Karpas-422 (cell line): ENCODE measurements at regions not wholly inside any gene's neighbourhood (a gene's known extent, or its start where the extent isn't known, plus 50 kb on each side); places are given as distances from the start of the nearest gene placed in this dataset.

Experiments used
- DNase-seq: peaks from one replicate; pipeline ENCODE4 v3.0.0-alpha.2; 2015
- H2AFZ ChIP-seq: fragments of 200-600 bp; sonication (generic); 2 replicates; pipeline ENCODE4 v1.6.1; 2014; ENCODE audit warnings: antibody characterized with exemption, low read length, mixed read lengths
- H3K27ac ChIP-seq: fragments of 200-600 bp; sonication (generic); 2 replicates; pipeline ENCODE4 v1.5.1; 2014; ENCODE audit warnings: mild to moderate bottlenecking, low read length, moderate library complexity
- H3K27me3 ChIP-seq: fragments of 200-600 bp; sonication (generic); 2 replicates; pipeline ENCODE4 v1.6.1; 2014; ENCODE audit warnings: low read length, mixed read lengths
- H3K36me3 ChIP-seq: fragments of 200-600 bp; sonication (generic); 2 replicates; pipeline ENCODE4 v1.6.1; 2014; ENCODE audit warnings: low read length, mixed read lengths; ENCODE audit not compliant: insufficient read depth
- H3K4me1 ChIP-seq: fragments of 200-600 bp; sonication (generic); 2 replicates; pipeline ENCODE4 v1.6.1; 2014; ENCODE audit warnings: mild to moderate bottlenecking, low read length, mixed read lengths
- H3K4me2 ChIP-seq: fragments of 200-600 bp; sonication (generic); 2 replicates; pipeline ENCODE4 v1.6.1; 2014; ENCODE audit warnings: low read length, low read depth, mild to moderate bottlenecking; ENCODE audit not compliant: poor library complexity, severe bottlenecking
- H3K4me3 ChIP-seq: fragments of 200-600 bp; sonication (generic); 2 replicates; pipeline ENCODE4 v1.5.1; 2014; ENCODE audit warnings: mild to moderate bottlenecking, antibody characterized with exemption, low read length, mixed read lengths
- H3K79me2 ChIP-seq: fragments of 200-600 bp; sonication (generic); 2 replicates; pipeline ENCODE4 v1.6.1; 2014; ENCODE audit warnings: mild to moderate bottlenecking, low read length, mixed read lengths
- H3K9ac ChIP-seq: fragments of 200-600 bp; sonication (generic); 2 replicates; pipeline ENCODE4 v1.6.0; 2014; ENCODE audit warnings: low read length
- H3K9me2 ChIP-seq: fragments of 200-600 bp; sonication (generic), shearing (Covaris generic); replicated peaks from 2 replicates; pipeline ENCODE4 v1.6.0; 2014; ENCODE audit warnings: mild to moderate bottlenecking, low read length, moderate library complexity; ENCODE audit not compliant: insufficient read depth
- H3K9me3 ChIP-seq: fragments of 300-700, 200-600 bp; sonication (generic); 2 replicates; pipeline ENCODE4 v1.6.1; 2014; ENCODE audit warnings: low read length, mixed read lengths
- H4K20me1 ChIP-seq: fragments of 200-600 bp; sonication (generic); 2 replicates; pipeline ENCODE4 v1.6.1; 2014; ENCODE audit warnings: mild to moderate bottlenecking, antibody characterized with exemption, low read length, low read depth; ENCODE audit not compliant: insufficient read depth

- no peaks in the 10 kb centered on the region; the same call in 1 of the 2 replicates for H3K9me3 ChIP-seq
- H3K36me3 ChIP-seq, result no peaks in the 10 kb centered on the region
- no peak overlapping the region for H3K27ac ChIP-seq
- no peaks in the 10 kb centered on the region for H4K20me1 ChIP-seq
- no peak overlapping the region for H2AFZ ChIP-seq
- no peaks in the 10 kb centered on the region for H3K9me2 ChIP-seq
- H3K4me3 ChIP-seq, result no peak overlapping the region
- no peak overlapping the region for H3K9ac ChIP-seq
- H3K79me2 ChIP-seq, result no peaks in the 10 kb centered on the region
- no peak for DNase-seq
- H3K4me2 ChIP-seq, result no peak overlapping the region
- no peaks in the 10 kb centered on the region for H3K27me3 ChIP-seq
- H3K4me1 ChIP-seq, result no peaks in the 10 kb centered on the region
Measured at GRCh38 chr18:42137693-42138375, 182.8 kb downstream of the PIK3C3 start.

GRCh38 chr18:42141439-42141838, 186.4 kb downstream of the PIK3C3 start:
- peak; percentile 48 for DNase-seq
- Histone ChIP-seq H3K9me2 (no peaks in the 10 kb centered on the region), H3K27ac (no peak overlapping the region), H3K79me2 (no peaks in the 10 kb centered on the region), H2AFZ (no peak overlapping the region), H3K4me1 (no peaks in the 10 kb centered on the region), H4K20me1 (no peaks in the 10 kb centered on the region), H3K4me2 (no peak overlapping the region), H3K36me3 (no peaks in the 10 kb centered on the region), H3K4me3 (no peak overlapping the region), H3K27me3 (no peaks in the 10 kb centered on the region), H3K9ac (no peak overlapping the region), H3K9me3 (no peaks in the 10 kb centered on the region; the same call in 1 of the 2 replicates)

GRCh38 chr18:42155024-42155423, 200.0 kb downstream of the PIK3C3 start:
- H3K9me2 ChIP-seq, result no peaks in the 10 kb centered on the region
- H3K27me3 ChIP-seq, result no peaks in the 10 kb centered on the region
- no peaks in the 10 kb centered on the region for H3K36me3 ChIP-seq
- no peak overlapping the region for H3K4me3 ChIP-seq
- H4K20me1 ChIP-seq, result no peaks in the 10 kb centered on the region
- H3K27ac ChIP-seq, result no peak overlapping the region
- H3K4me1 ChIP-seq, result no peaks in the 10 kb centered on the region
- H3K79me2 ChIP-seq, result no peaks in the 10 kb centered on the region
- no peak overlapping the region for H3K4me2 ChIP-seq
- H3K9me3 ChIP-seq, result no peaks in the 10 kb centered on the region
- no peak overlapping the region for H2AFZ ChIP-seq
- H3K9ac ChIP-seq, result no peak overlapping the region
- no peak for DNase-seq

- Histone ChIP-seq H2AFZ (no peak overlapping the region), H3K9me2 (no peaks in the 10 kb centered on the region), H3K9me3 (no peaks in the 10 kb centered on the region), H3K27me3 (no peaks in the 10 kb centered on the region), H3K27ac (no peak overlapping the region), H4K20me1 (no peaks in the 10 kb centered on the region), H3K4me1 (no peaks in the 10 kb centered on the region), H3K4me3 (no peak overlapping the region), H3K36me3 (no peaks in the 10 kb centered on the region), H3K79me2 (no peaks in the 10 kb centered on the region), H3K4me2 (no peak overlapping the region), H3K9ac (no peak overlapping the region)
- DNase-seq, result no peak
Measured at GRCh38 chr18:42156281-42156680, 201.2 kb downstream of the PIK3C3 start.

GRCh38 chr18:42157420-42157819, 202.4 kb downstream of the PIK3C3 start:
- no peaks in the 10 kb centered on the region for H3K9me3 ChIP-seq
- H3K4me2 ChIP-seq, result no peak overlapping the region
- no peak overlapping the region for H2AFZ ChIP-seq
- H3K27me3 ChIP-seq, result no peaks in the 10 kb centered on the region
- no peak overlapping the region for H3K27ac ChIP-seq
- no peak overlapping the region for H3K4me3 ChIP-seq
- H3K36me3 ChIP-seq, result no peaks in the 10 kb centered on the region
- DNase-seq, result no peak
- no peaks in the 10 kb centered on the region for H3K9me2 ChIP-seq
- H3K9ac ChIP-seq, result no peak overlapping the region
- H4K20me1 ChIP-seq, result no peaks in the 10 kb centered on the region
- no peaks in the 10 kb centered on the region for H3K79me2 ChIP-seq
- no peaks in the 10 kb centered on the region for H3K4me1 ChIP-seq

GRCh38 chr18:42157878-42158277, 202.8 kb downstream of the PIK3C3 start:
- no peak overlapping the region for H3K9ac ChIP-seq
- H3K4me2 ChIP-seq, result no peak overlapping the region
- H3K27ac ChIP-seq, result no peak overlapping the region
- H4K20me1 ChIP-seq, result no peaks in the 10 kb centered on the region
- no peaks in the 10 kb centered on the region for H3K36me3 ChIP-seq
- no peaks in the 10 kb centered on the region for H3K27me3 ChIP-seq
- no peaks in the 10 kb centered on the region for H3K4me1 ChIP-seq
- no peaks in the 10 kb centered on the region for H3K9me3 ChIP-seq
- H3K9me2 ChIP-seq, result no peaks in the 10 kb centered on the region
- H2AFZ ChIP-seq, result no peak overlapping the region
- DNase-seq, result no peak
- no peaks in the 10 kb centered on the region for H3K79me2 ChIP-seq
- H3K4me3 ChIP-seq, result no peak overlapping the region

- no peaks in the 10 kb centered on the region for H4K20me1 ChIP-seq
- no peak overlapping the region for H3K4me2 ChIP-seq
- no peaks in the 10 kb centered on the region for H3K79me2 ChIP-seq
- no peak overlapping the region for H3K9ac ChIP-seq
- no peaks in the 10 kb centered on the region for H3K4me1 ChIP-seq
- no peaks in the 10 kb centered on the region for H3K9me2 ChIP-seq
- no peak overlapping the region for H3K4me3 ChIP-seq
- no peak overlapping the region for H3K27ac ChIP-seq
- H3K36me3 ChIP-seq, result no peaks in the 10 kb centered on the region
- DNase-seq, result no peak
- no peaks in the 10 kb centered on the region for H3K27me3 ChIP-seq
- no peak overlapping the region for H2AFZ ChIP-seq
- no peaks in the 10 kb centered on the region for H3K9me3 ChIP-seq
Measured at GRCh38 chr18:42159146-42159545, 204.1 kb downstream of the PIK3C3 start.

GRCh38 chr18:42163321-42163720, 208.3 kb downstream of the PIK3C3 start:
- H3K9me3 ChIP-seq, result no peaks in the 10 kb centered on the region
- no peak overlapping the region for H2AFZ ChIP-seq
- H3K9me2 ChIP-seq, result no peaks in the 10 kb centered on the region
- no peak overlapping the region for H3K4me3 ChIP-seq
- H4K20me1 ChIP-seq, result no peaks in the 10 kb centered on the region
- no peaks in the 10 kb centered on the region for H3K4me1 ChIP-seq
- H3K36me3 ChIP-seq, result no peaks in the 10 kb centered on the region
- no peak overlapping the region for H3K9ac ChIP-seq
- no peak overlapping the region for H3K27ac ChIP-seq
- H3K79me2 ChIP-seq, result no peaks in the 10 kb centered on the region
- no peaks in the 10 kb centered on the region for H3K27me3 ChIP-seq
- no peak for DNase-seq
- H3K4me2 ChIP-seq, result no peak overlapping the region
